GM18909 (cell line): ENCODE measurements at regions not wholly inside any gene's neighbourhood (a gene's known extent, or its start where the extent isn't known, plus 50 kb on each side); places are given as distances from the start of the nearest gene placed in this dataset.

Experiments used
- ATAC-seq: cut with Tn5 transposase; IDR thresholded peaks from one replicate; pipeline ENCODE4 v1.9.1; 2021; ENCODE audit warnings: mild to moderate bottlenecking; ENCODE audit not compliant: unreplicated experiment, poor library complexity

DNA sequence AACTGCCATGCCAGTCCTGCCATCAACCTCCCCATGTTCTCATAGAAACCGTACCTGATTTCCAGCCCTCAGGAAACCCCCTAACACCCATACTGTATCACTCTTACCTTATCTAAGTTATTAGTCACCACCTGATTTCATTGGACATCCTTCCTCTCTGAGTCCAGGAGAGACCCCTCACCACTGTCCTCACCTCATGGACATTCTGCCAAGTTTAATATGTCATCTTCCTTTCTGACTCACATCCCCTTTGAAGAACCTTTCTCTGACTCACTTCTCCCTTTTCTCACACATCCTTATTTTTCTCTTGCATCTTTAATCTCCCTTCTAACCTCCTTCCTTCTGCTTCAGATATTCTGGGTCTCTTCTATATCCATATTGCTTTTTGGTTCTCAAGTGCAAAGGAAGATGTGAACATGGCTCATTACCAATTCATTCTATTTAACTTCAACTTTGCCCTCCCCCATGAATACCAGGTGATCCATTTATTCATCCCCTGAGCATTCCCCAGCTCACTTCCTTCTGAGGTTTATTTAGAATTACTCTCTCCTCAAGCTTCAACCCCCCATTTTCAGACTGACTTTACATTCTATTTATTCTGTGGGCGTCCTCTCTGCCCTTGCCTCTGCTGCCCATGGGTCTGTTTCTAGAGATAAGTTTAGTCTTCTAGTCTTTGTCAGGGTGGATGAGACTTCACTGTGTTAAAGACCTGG is 206.8 kb upstream of the ESRRG start:
- no peak for ATAC-seq

- ATAC-seq, result no peak
These were observed 204.4 kb upstream of the ESRRG start for GRCh38 chr1:216927633-216928032.

GRCh38 chr1:216926720-216927510 is 203.7 kb upstream of the ESRRG start:
- no peak for ATAC-seq

DNA sequence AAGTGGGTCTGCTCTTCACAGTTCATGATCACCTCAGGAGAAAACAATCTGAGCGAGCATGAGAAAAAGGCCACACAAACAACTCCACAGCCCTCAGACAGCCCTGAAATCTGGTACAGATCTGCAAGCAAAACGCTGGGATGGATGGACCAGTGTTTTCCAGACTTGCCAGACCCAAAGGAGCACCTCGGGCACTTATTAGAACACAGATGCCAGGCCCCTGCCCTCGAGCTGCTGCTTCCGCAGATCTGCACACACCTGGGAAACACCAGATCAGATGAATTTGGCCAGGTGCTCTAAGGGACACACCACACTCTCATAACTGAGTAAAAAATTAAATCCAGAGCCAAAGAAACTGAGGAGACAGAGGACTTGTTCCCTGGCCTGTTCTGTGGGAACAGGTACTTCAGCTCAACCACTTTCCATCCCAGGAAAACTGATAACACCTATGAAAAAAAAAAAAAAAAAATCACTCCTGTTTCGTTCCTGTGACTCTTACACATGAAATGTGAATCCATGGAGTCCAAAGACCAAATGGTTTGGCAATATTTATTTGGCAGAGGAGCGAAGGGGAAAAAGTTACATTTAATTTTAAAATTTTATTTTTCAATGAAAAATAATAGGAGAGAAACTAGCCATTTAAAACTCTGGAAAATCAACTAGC is 202.9 kb upstream of the ESRRG start:
- ATAC-seq, result no peak

DNA sequence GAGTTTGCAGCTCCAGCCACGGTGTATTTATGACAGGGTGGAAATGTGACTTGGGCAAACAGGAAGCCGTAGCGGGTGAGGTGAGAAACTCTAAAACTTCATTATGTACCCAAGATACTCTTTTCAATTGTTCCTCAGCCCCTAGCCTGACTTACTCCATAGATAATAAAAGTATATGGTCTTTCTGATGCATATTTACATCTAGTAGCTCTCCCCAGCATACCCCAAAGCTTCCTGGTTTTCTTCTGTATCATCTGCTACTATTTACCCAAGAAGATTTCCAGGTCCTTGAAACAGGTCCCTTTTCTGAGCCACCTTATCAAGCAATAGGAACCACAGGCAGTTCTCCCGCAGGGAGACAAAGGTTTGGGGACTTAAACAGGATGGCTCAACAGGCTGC is 201.5 kb upstream of the ESRRG start:
- ATAC-seq, result no peak

- no peak for ATAC-seq
These were observed 200.4 kb upstream of the ESRRG start for GRCh38 chr1:216923601-216924000.

GRCh38 chr1:216922406-216922805 is 199.2 kb upstream of the ESRRG start:
- ATAC-seq, result no peak

GRCh38 chr1:216921866-216922265 is 198.6 kb upstream of the ESRRG start:
- ATAC-seq, result no peak

GRCh38 chr1:216919060-216919970 is 196.1 kb upstream of the ESRRG start:
- no peak for ATAC-seq

DNA sequence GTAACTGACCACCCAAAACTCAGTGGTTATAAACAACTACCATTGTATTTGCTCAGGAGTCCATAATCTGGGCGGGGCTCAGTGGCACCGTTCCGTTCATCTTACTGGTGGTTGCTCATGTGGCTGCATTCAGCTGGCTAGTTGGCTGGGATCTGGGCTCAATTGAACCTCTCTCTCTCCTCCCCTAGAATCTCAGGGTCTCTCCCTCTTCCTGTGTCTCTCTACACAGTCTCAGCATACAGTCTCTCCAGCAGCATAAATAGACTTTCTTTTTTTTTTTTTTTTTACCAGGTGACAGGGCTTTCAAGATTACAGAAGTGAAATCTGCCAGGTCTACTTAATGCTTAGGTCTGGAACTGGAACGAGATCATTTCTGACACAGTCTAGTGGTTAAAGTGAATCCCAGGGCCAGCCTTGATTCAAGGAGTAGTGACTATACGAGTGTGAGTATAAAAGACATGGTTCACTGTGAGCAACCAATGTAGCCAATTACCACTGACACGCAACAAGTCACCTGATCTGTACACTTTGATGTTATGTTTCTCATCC is 193.7 kb upstream of the ESRRG start:
- ATAC-seq, result no peak

DNA sequence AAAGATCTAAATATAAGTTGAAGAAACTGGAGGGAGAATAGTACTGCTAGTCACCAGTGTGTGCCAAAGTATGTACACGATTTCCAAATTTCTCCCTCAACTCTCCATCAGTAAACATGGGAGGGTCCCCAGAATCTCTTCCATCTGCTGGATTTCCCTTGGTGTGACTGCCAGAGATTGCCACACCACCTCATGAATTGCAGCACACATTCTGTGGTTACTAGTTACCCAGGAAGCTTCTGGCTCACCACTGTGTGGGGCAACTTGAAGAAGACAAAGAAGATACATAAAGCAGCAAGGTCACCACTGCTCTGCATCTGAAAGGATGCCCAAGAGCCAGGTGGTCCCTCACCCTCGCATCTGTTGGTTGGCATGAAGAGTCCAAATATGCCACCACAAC is 191.7 kb upstream of the ESRRG start:
- no peak for ATAC-seq

GRCh38 chr1:216913976-216914375 is 190.7 kb upstream of the ESRRG start:
- no peak for ATAC-seq

GRCh38 chr1:216910081-216910840 is 187.0 kb upstream of the ESRRG start:
- ATAC-seq, result no peak

GRCh38 chr1:216908126-216908525 is 184.9 kb upstream of the ESRRG start:
- ATAC-seq, result no peak

GRCh38 chr1:216907100-216907499 is 183.9 kb upstream of the ESRRG start:
- no peak for ATAC-seq

- no peak for ATAC-seq
These were observed 182.6 kb upstream of the ESRRG start for GRCh38 chr1:216905781-216906180.

DNA sequence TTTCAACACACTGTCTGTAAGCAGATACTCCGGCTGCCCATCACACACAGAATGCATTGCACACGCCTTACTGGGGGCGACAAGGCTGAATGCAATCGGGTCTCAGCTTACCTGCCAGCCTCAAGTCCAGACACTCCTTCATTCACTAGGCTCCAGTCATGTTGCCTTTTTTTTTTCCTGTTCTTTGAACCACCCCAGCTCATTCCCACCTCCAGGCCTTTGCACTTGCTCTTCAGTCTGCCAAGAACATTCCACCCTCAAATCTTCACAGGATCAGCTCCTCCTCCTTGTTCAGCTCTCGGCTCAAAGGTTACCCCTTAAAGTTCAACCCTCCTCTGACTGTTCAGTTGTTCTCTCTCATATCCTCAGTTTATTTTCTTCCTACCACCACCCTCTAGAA is 181.9 kb upstream of the ESRRG start:
- ATAC-seq, result no peak

- no peak for ATAC-seq
These were observed 181.2 kb upstream of the ESRRG start for GRCh38 chr1:216904471-216904870.

DNA sequence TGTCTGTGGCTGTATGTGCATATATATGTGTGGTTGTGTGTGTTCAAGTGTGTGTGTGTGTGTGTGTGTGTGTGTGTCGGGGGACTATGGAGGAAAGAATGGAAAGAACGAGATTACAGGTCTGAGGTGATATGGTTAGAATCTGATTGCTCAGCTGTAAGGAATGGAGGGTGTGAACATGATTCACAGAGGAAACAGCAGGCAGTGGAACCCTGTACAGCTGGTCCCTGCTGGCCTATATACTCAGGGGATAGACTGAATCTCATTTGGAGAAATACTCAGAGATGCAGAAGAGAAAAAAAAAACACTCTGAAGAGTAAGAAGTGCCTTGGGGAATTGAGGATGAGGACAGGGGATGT is 180.1 kb upstream of the ESRRG start:
- no peak for ATAC-seq
